Muscle of leg (tissue), 3 donors: ENCODE measurements at regions not wholly inside any gene's neighbourhood (a gene's known extent, or its start where the extent isn't known, plus 50 kb on each side); places are given as distances from the start of the nearest gene placed in this dataset.
"Not testable (repeated sequence)": the region's sequence is repeated elsewhere in the genome, so short reads cannot be mapped to it uniquely, and the experiment has no call there.

Source experiments
- DNase-seq: peaks from one replicate; pipeline ENCODE4 v3.0.0; 2013
- H3K27ac ChIP-seq: one replicate; pipeline ENCODE4 v1.5.1; 2013; ENCODE audit warnings: mild to moderate bottlenecking, low read length, control low read depth
- H3K27me3 ChIP-seq: one replicate; pipeline ENCODE4 v1.6.1; 2013; ENCODE audit warnings: low read length; ENCODE audit not compliant: control insufficient read depth, insufficient read depth
- H3K36me3 ChIP-seq: one replicate; pipeline ENCODE4 v1.6.1; 2013; ENCODE audit warnings: low read length; ENCODE audit not compliant: control insufficient read depth, insufficient read depth
- H3K4me1 ChIP-seq: one replicate; pipeline ENCODE4 v1.6.1; 2013; ENCODE audit warnings: low read length; ENCODE audit not compliant: control insufficient read depth, insufficient read depth
- H3K4me3 ChIP-seq: one replicate; pipeline ENCODE4 v1.5.1; 2013; ENCODE audit warnings: low read length, control low read depth
- H3K9me3 ChIP-seq: replicated peaks from 2 replicates; pipeline ENCODE4 v1.6.1; 2013; ENCODE audit warnings: low read depth, low read length; ENCODE audit not compliant: control insufficient read depth
- WGBS: methylation state at CpG from one replicate; pipeline ENCODE4 v1.1.5; 2013; ENCODE audit warnings: missing lambda C conversion rate; ENCODE audit not compliant: insufficient coverage; 5-methylcytosine and 5-hydroxymethylcytosine counted together

DNA sequence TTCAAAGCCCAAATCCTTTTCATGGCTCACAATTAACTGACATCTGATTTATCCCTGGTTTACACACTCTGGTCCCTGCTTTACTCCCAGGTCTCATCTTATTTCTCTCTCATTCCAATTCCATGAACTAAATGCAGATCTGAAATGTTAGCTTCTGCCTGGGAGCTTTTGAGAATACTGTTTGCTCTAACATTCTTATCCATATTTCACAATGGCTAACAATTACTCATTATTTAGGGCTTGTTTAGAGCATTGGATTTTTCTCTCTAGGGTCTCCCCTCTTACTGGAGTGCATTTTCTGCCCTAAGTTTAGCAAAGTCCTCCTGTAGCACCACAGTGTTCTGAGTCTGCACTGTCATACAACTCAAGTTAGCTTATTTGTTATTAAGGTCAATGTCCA lies 121.5 kb upstream of the HCRTR2 start:
- H3K4me3 ChIP-seq = no peak overlapping the region
- H3K9me3 ChIP-seq = no peaks in the 10 kb centered on the region
- no peak overlapping the region for H3K27ac ChIP-seq
- H3K27me3 ChIP-seq = no peaks in the 10 kb centered on the region
- no peaks in the 10 kb centered on the region for H3K36me3 ChIP-seq
- DNase-seq = no peak
- H3K4me1 ChIP-seq = no peaks in the 10 kb centered on the region

DNA sequence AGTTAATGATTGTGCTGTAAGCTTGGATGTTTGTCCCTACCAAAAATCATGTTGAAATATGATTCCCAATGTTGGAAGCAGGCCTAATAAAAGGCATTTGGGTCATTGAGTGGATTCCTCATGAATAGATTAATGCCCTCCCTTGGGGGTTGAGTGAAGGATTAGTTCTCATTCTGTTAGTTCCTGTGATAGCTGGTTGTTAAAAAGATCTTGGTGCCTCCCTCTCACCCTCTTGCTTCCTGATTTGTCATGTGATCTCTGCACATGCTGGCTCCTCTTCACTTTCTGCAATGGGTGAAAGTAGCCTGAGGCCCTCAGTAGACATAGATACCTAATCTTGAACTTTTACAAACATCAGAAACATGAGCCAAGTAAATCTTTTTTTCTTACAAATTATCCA lies 115.6 kb upstream of the HCRTR2 start:
- Histone ChIP-seq H3K9me3 (peaks cover 6% of the 10 kb centered on the region), H3K27me3 (no peaks in the 10 kb centered on the region), H3K4me1 (no peaks in the 10 kb centered on the region), H3K4me3 (no peak overlapping the region), H3K27ac (no peak overlapping the region), H3K36me3 (no peaks in the 10 kb centered on the region)
- DNase-seq = no peak

- Histone ChIP-seq H3K9me3 (peaks cover 6% of the 10 kb centered on the region), H3K36me3 (no peaks in the 10 kb centered on the region), H3K27ac (no peak overlapping the region), H3K27me3 (no peaks in the 10 kb centered on the region), H3K4me3 (no peak overlapping the region), H3K4me1 (no peaks in the 10 kb centered on the region)
- no peak for DNase-seq
- no CpG with 5 or more reads among the region's 3 CpGs for WGBS
Observed at GRCh38 chr6:55064711-55065420, 109.4 kb upstream of the HCRTR2 start.

DNA sequence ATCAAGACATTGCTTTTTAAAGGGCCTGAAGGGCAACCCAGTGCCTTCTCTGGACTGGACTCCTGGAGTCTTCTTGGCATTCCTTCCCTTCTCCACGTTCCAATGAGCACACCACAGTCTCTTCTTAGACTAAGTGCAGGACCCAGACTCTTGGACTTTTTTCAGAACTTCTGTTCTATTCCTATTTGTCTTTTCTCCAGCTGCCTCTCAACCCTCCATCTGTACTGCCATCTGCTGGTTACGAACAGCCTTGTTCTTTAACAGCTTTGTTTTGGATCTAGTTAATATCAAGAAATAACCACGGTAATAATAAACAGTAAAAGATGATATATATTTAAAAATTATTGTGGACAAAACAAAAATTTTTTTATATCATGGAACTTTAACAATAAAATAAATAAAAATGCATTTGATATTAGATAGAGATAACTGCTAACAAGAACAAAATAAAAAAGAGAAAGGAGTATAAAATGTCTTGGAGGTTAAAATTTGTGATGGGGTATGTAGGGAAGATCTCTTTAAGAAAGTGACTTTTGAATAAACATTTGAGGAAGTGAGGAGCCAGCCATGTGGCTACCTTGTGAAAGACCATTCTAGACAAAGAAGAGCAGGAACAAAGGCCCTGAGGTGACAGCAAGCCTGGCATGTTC lies 105.1 kb upstream of the HCRTR2 start:
- 15% methylated on average over 1 of the region's 3 CpGs for WGBS
- H3K27me3 ChIP-seq = no peaks in the 10 kb centered on the region
- H3K27ac ChIP-seq = no peak overlapping the region
- H3K4me3 ChIP-seq = no peak overlapping the region
- no peaks in the 10 kb centered on the region for H3K9me3 ChIP-seq
- H3K36me3 ChIP-seq = no peaks in the 10 kb centered on the region
- H3K4me1 ChIP-seq = no peaks in the 10 kb centered on the region
- DNase-seq = peak; percentile 47

GRCh38 chr6:55082021-55082420 lies 92.3 kb upstream of the HCRTR2 start:
- Histone ChIP-seq H3K27me3 (no peaks in the 10 kb centered on the region), H3K4me3 (no peak overlapping the region), H3K36me3 (no peaks in the 10 kb centered on the region), H3K4me1 (no peaks in the 10 kb centered on the region), H3K9me3 (no peaks in the 10 kb centered on the region), H3K27ac (no peak overlapping the region)
- no peak for DNase-seq
- no CpG with 5 or more reads among the region's 3 CpGs for WGBS

GRCh38 chr6:55088011-55088410 lies 86.3 kb upstream of the HCRTR2 start:
- not testable (repeated sequence) for DNase-seq, H3K36me3 ChIP-seq, H3K4me1 ChIP-seq, H3K27ac ChIP-seq, H3K27me3 ChIP-seq, H3K9me3 ChIP-seq, H3K4me3 ChIP-seq
- no CpG with 5 or more reads among the region's 6 CpGs for WGBS

DNA sequence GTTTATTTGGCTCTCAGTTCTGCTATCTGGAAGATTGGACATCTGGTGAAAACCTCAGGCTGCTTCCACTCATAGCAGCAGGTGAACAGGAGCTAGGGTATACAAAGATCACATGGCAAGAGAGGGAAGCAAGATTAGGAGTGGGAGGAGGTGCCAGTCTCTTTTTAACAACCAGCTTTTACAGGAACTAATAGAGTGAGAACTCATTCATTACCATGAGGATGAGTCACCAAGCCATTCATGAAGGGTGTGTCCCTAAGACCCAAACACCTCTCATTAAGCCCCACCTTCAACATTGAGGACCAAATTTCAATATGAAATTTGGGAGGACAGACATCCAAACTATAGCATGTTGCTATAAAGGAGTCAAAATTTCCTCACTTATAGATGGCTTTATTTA lies 85.4 kb upstream of the HCRTR2 start:
- H3K4me1 ChIP-seq = no peaks in the 10 kb centered on the region
- H3K36me3 ChIP-seq = no peaks in the 10 kb centered on the region
- H3K27me3 ChIP-seq = no peaks in the 10 kb centered on the region
- no peak overlapping the region for H3K27ac ChIP-seq
- no peak overlapping the region for H3K4me3 ChIP-seq
- H3K9me3 ChIP-seq = no peaks in the 10 kb centered on the region
- no peak for DNase-seq

DNA sequence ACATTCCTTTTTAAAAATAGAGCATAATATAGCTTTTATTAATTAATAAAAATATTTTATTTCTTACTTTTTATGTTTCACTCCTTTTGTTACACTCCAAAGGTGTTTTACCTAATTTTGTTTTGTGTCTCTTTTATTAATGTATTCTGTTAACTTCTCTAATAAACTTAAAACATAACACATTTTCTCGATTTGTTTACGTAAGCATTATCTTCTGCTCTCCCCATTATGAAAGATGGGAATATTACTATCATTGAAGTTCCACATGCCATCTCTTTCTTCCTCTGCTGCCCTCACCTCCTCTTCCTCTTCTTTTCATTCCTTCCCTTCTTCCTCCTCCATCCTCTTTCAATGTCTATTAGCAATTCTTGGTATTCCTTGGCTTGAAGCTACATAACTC lies 85.0 kb upstream of the HCRTR2 start:
- H3K9me3 ChIP-seq = no peaks in the 10 kb centered on the region
- H3K4me3 ChIP-seq = no peak overlapping the region
- no peak overlapping the region for H3K27ac ChIP-seq
- DNase-seq = no peak
- H3K4me1 ChIP-seq = no peaks in the 10 kb centered on the region
- no peaks in the 10 kb centered on the region for H3K27me3 ChIP-seq
- WGBS = no CpG with 5 or more reads among the region's 2 CpGs
- no peaks in the 10 kb centered on the region for H3K36me3 ChIP-seq

DNA sequence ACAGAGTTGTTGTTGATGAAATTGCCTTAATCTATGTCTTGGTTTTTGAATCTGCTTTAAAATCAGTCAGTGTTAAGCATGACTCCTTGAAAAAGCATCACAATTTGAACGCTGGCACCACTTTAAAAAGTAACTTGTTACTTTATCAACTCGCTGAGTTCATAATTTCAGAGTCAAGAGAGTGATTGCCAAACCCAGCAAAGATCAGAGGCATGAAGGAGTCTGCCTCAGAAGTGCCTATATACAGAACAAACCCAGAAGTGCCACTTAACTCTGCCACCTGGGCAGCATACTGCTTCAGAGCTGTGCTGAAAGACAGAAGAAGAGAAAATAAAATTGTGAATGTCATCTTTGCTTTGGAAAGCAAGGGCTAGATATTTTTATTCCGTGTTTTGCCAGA lies 73.6 kb upstream of the HCRTR2 start:
- Histone ChIP-seq H3K4me3 (no peak overlapping the region), H3K4me1 (no peaks in the 10 kb centered on the region), H3K27ac (no peak overlapping the region), H3K9me3 (no peaks in the 10 kb centered on the region), H3K36me3 (no peaks in the 10 kb centered on the region), H3K27me3 (no peaks in the 10 kb centered on the region)
- no CpG with 5 or more reads among the region's 3 CpGs for WGBS
- no peak for DNase-seq

DNA sequence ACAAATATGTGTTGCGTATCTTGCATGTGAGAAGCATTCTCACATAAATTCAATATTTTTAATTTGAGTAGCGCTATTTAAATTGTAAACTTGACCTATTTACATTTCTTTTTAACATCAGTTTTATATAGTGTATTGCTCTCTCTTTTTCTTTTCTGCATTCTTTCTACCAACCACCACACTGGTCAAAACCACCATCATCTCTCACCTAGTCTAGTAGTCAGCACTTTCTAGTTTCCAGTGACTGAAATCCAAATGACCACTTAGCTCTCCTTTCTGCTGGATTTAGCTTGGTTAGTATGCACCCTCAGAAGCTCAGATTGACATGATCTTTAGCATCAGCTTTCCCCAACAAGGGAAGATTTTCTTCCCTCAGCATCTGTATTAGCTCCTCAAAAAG lies 73.2 kb upstream of the HCRTR2 start:
- Histone ChIP-seq H3K27me3 (no peaks in the 10 kb centered on the region), H3K36me3 (no peaks in the 10 kb centered on the region), H3K27ac (no peak overlapping the region), H3K9me3 (no peaks in the 10 kb centered on the region), H3K4me3 (no peak overlapping the region), H3K4me1 (no peaks in the 10 kb centered on the region)
- DNase-seq = no peak
- WGBS = no CpG with 5 or more reads among the region's 2 CpGs
